ENCODE measurements at regions not wholly inside any gene's neighbourhood (a gene's known extent, or its start where the extent isn't known, plus 50 kb on each side); places are given as distances from the start of the nearest gene placed in this dataset.

DNA sequence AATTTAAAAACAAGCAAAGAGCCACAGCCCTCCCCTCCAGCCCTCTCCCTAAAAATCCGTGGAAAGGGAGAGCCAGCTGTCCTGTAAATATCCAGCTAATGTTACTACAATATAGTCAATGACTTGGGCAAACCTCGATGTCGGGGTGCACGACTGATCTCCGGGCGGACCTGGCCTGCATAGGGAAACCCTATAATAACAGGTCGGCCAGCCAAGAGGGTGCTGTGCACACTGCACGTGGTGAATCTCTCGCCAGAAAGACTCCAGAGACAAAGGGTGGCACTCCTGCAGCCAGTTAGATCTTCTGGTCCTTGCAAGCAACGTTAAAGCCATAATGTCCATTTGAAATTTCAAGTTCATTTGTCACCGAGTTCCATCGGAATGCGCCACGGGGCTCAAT is 1092.8 kb downstream of the ADGRL3 start:
- DNase-seq, result no peak

DNA sequence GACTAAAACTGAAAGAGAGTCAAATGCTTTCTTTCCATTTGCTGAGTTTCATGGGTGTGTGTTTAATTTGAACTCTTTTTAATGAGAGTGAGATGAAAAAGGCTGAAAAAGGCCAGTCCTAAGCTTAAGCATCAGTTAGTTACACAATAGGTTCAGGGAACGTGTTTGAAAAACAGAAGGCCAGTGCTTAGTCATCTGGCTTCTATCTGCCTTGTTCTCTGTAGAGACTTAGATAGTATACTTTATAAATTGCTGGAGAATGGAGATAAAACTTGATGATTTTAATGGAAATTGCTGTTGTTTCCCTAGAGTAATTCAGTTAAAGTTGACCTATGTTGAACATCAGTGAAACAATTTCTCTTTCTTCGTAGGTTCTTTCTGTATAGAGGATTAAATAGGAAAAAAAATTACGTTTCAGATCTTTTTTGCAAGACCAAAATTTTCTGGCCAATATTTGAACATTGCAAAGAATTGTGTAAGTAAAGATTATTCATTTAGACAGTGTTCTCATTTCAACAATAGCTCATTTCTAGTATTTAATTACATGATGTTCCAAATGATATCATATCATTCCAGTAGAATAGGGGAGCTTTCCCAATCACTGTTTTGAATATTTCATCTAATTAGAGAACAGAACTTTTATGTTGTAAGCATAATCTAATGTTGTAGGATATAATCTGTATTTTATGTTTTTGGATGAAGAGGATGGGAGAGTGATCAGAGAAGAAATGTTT is 1088.8 kb downstream of the ADGRL3 start:
- DNase-seq, result no peak

DNA sequence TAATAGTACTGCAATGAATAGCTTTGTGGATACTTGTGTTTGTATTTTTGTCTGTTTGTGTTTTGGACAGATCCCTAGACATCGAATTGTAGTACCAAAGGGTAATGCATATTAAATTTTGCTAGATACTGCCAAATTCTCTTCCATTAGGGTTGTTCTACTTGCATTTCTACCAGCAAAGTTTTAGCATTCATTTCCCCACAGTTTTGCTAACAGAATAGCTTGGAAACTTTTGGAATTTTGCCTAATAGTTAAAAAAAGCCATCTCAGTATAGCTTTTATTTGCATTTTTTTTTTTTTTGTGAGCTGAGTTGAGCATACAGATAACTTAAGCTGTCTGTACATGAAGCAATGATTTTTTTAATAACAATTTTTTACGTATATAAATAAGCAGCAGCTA is 1084.9 kb downstream of the ADGRL3 start:
- no peak for DNase-seq

DNA sequence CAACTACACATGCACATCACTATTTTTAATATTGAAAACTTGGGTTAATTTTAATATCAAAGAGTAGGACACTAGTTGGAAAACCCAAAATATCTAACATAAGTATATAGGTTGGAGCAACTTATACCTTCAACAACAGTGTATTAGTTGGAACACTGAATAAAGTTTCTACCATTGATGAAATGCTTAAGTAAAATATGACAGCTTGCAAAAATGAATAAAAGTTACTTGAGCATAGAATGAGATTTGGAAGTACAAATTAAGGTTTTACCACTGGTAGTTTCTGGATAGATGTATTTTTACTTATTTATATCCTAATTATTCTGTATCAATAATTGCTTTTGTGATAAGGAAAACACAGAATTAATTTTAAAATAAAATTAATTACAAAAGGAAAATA is 1079.6 kb downstream of the ADGRL3 start:
- DNase-seq, result no peak

DNA sequence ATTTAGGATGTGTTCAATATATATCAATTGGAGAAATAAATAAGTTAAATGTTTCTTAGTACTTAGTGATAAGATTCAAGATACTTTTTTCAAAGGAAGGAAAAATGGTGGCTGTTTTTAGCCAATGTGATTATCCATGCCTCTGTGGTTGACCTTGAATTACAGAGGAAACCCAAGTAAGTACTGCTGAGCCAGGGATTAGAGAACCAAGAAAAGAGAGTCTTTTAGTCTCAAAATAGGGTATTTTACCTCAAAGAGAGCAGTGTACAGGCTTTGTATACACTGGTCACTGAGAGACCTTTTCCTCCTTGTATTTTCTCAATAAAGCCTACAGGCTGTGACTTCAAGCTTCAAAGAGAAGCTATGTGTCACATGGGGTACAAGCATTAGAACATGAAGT is 1075.3 kb downstream of the ADGRL3 start:
- DNase-seq, result no peak

DNA sequence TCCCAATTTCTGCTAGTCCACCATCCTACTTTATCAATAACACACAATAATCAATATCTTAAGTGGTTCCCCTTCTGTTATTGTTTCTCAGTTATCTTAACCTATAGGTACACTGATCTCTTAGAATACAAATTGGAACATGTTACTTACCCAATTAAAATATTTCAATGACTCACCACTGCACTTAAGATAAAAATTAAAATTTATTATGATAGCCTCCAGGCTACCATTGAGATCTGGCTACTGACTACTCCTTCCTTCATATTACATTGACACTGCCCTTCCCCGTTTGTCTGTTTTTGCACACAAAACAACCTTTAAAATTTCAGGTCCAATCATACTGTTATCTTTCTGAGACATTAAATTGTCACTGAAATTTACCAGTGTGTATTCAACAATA is 1074.7 kb downstream of the ADGRL3 start:
- no peak for DNase-seq

DNA sequence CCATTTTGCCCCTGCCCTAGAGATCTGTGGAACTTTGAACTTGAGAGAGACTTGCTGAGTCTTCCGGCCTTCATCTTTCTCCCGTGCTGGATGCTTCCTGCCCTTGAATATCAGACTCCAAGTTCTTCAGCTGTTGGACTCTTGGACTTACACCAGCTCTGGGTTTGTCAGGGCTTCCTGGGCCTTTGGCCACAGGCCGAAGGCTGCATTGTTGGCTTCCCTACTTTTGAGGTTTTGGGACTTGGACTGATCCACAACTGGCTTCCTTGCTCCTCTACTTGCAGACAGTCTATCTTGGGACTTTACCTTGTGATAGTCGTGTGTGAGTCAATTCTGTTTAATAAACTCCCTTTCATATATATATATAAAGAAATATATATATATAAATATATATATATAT is 1071.0 kb downstream of the ADGRL3 start:
- no peak for DNase-seq

DNA sequence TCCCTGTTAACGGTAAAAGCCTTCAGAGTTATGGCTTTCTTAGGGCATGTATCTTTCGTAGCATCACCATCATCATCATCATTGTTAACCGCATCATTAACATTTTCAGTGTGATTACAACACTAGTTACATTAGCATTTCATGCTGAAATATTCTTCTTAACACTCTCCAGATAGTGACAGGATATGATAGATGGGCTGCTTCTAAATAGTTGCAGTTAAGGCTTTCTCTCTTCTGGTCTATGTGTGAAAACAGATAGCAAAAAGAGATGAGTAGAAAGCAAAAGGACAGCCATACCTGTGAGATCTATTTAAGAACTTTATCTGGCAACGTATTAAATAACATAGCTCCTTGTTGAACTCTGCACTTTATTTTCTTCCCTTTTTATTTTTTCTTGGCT is 1069.8 kb downstream of the ADGRL3 start:
- DNase-seq, result no peak

DNA sequence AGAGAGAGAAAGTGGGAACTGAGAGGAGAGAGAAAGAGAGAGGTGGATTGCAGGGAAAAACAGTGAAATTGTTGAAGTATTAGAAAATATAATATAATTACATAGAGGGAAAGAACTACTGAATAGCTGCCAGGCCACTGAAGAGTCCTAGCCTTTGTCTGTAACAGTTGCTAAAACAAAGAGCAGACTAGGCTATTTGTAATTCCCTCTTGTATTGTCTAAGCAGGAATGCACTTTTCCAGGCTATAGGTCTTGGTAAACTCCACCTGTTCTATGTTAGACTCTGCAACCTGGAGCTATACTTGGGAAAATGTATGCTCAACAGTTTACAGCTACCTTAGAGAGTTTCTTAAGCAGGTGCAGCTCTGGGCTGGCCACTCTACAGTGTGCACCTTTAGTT is 1063.3 kb downstream of the ADGRL3 start:
- no peak for DNase-seq

DNA sequence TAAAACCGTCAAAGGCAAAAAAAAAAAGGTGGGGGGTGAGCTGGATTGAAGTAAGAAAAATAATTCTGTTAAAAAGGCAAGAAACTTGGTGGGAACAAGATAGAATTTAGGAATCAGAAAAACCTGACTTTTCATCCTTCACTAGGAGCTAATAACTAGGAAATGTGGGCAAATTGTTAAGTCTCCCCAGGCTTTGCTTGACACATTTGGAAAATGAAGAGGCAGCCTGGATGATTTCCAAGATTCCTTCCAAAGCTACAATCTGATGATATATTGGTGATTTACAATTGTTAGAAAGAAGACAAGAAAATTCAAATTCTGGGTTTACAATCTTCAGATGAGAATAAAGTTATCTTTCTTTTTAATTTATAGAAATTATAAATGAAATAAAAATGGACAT is 1062.5 kb downstream of the ADGRL3 start:
- no peak for DNase-seq

DNA sequence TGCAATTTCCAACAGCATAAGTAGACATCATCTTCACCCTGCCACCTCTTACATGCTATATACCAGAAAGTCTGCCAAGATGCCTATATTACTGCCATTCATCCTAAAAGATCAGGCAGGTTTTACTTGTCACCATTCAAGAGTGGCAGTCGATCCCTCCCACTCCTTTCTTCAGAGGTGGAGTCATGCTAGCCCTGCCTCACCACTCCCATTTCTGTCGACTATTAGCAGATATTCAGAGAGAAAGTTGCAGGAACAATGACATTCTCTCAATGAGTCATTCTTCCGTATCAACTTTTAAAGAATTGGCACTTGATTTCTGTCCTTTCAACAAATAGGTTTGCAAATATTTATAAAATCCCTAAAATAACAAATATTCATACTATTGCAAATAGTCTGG is 1060.1 kb downstream of the ADGRL3 start:
- no peak for DNase-seq

DNA sequence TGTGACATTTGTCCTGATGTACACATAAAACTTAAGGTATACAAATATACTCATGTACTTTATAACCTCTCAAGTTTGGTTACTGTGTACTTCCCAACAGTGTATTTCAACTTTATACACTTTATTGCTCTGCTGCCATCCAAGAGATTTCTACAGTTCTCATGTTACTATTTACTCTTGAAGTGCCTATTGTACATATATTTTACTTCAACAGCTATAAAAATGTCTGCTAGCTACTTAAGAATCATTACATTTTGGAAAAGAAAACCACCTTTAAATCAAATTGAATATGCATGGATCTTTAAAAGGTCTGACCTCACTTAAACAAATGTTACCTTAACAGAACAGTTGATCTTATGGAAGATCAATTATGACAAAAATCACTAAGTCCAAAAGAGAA is 1056.4 kb downstream of the ADGRL3 start:
- no peak for DNase-seq

DNA sequence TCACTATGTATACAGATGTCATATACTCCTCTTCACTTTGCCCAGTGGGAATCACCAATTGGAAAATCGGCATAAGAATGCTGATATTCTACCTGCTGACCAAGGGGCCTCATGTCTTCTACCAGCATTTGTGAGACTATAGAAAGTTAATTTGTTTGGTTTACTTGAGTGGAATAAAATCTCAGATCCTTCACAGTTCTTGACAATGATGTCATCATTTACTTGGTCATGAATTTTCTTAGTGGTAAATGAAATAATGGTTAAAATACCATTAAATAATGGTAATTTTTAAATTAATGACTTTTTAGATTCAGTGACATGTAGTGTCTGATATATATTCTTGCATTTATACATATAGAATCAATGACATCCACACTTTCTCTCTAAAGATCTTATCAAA is 1052.6 kb downstream of the ADGRL3 start:
- no peak for DNase-seq

DNA sequence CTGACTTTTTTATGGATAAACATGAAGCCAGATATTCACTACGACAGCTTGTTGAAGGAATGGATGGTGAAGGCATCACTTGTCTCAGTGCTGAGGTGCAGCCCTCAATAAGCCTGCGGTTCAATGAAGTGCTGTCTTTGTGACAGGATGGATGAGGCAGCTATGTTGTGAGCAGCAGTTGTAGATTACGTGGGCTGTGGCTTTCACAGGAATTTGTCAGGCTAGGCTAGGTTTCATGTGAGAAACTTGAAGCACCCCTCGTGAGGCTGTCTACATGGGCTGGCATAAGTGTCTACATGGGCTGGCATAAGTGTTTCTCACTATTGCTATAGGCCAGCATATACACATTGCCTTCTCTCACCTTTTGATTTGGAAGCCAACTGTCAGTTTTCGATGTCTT is 1050.0 kb downstream of the ADGRL3 start:
- DNase-seq, result no peak

DNA sequence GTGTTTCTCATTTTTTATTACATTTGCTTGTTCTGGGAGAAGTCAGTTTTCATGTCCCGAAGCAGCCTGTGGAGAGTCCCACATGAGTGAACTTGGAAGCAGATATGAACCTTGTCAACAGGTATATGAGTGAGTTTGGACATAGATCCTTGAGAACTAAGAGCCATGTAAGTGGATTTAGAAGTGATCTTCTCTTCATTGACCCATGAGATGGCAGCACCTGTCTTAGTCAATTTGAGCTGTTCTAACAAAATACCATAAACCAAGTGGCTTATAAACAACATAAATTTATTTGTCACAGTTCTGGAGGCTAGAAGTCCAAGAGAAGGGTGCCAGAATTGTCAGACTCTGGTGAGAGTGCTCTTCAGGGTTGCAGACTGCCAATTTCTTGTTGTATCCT is 1043.8 kb downstream of the ADGRL3 start:
- no peak for DNase-seq

DNA sequence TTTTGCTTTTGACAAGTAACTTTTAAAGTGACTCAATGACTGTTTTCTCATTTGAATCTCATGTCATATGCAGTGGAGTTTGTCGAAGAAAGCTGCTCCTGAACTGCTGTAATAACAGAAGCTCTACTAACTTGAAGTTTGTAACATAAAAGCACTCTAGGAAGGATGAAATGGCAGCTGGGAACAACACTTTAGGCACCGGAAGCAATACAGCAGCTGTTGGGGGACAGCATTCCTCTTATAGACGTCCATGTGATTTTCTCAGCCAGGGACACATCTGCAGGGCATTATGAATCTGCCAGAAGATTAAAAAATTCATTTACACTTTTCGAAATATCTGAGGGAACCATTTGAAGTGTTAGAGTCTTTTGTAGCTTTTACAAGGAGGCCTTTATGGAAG is 1035.8 kb downstream of the ADGRL3 start:
- no peak for DNase-seq

DNA sequence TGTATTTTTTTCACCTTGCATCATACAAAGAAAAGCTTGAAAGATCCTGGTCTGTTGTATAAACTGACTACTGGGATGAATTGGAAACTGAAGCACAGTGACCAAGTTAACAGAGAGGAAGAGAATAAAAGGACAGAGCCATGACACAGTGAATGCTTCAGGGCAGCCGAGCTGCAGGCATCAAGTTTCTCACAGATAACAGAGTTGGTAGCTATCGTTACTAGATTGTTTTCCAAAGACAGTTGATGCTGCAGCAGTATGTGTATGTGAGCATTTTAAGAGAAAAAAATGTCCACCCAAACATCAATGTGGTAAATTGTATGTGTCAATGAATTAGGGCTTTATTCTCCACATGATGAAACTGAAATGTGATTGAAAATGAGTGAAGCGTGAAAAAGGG is 1032.7 kb downstream of the ADGRL3 start:
- DNase-seq, result no peak

DNA sequence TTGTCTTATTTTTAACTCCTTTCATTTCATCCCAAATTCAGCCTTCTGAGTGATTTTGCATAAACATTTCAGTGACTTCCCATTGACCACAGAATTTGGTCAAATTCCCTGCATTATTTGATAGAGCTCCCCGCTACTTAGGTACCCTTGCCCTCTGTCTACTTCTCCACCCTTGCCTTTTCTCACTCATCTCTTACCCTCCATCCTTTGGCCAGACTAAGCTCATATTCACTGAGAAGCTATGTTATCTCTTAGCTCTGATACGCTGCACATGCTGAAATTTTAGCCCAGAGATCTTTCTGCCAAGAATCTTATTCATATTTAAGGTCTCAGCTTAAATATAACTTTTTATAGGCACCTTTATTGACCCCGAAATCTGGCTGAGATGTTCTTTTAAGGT is 1031.9 kb downstream of the ADGRL3 start:
- no peak for DNase-seq

DNA sequence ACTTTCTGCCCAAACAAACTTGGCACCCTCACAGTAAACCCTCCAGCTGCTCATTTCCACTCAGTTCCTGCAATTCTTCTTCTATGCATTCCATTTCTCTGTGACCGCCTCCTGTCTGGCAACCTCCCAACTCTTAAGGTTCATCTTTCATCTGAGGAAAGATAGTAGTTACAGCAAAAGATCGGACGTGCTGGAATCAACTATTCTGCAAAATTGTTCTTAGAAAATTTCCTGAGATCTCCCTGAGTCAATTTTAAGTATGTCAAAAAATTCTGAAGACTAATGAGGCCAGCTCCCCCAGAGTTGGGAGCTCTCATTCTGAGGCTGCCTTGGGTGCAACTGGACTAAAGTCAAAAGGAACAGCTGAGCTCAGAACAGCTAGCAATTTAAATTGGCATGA is 1026.0 kb downstream of the ADGRL3 start:
- no peak for DNase-seq

DNA sequence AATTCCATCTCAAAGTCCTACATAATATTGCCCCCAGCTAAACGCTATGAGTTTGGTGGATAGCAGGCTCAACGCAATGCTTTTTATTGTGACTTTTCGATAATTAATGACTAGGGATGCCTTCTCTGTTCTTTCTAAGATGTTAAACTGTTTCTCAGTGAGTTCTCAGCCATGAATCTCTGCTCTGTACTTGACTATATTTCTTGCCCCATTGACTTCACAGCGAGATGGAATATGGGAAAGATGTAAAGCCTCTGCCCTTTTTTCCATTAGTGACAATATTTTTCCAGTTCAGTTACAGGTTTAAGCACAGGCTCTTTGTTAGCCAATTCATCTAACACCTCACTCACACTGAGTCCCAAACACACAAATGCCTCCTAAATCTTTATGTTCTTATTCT is 1022.0 kb downstream of the ADGRL3 start:
- DNase-seq, result no peak

DNA sequence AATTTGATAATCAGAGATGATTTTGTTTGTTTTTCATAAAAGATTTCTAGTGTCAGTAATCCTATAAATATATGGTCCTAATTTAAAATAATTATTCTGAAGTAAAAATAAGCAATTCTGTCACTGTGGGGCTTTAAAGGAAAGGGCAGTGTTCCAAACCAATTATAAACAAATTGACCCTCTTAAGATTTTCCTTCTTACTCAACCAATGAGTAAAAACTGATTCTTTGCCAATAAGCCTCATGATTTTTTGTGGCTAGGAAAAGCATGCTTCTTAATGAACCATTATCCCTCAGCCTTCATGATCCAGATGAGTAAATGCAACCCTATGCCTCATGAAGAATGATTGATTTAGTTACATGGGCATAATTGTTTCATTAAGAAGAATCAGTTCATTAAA is 1010.4 kb downstream of the ADGRL3 start:
- DNase-seq, result no peak

DNA sequence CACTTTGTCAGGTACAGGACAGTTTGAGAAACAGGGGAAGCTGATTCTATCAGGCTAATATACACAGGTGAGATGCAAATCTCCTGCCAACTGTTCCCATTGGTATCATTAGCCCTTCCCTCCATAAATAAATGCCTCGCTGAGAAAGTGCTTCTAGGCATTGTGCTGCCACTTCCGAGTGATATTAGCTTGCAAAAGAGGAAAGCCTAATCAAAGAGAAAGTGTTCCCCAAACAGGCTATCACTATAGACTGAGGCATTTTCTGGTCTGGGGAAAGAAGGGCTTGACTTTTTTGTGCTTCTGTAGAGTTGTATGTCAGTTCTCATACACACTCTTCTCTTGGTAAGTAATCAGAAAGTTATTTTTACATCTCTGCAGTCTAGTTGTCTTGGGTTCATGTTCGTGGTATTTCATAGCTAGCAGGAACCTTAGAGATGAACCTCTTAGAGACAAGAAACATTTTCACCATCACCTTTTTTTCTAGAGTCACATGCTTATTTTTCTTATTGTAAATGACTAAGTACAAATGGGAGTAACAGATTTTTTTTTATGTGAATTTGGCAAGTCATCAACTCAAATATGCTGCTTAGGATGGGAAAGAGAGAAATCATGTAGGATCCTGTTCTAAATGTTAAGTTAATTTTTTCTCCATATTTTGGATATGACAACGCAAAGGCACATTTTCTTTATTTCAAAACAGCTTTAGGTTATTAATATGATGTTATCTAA is 1009.8 kb downstream of the ADGRL3 start:
- no peak for DNase-seq

DNA sequence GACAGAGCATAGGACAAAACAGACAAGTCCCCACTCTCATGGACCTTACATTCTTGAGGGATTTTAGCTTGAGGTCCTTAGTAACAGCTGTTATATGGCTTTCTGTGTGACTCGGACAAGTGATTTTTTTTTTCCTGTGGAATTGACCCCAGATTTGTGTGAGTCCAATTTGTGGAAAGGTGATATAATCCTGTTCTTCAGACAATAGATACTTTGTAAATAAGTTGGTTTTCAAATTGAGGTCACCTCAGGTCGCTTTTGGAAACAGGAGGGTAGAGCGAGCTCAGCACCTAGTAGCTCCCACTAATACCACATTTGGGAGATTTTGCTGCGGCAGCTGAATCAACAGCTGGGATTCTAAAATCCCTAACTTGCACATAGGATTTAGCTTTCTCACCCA is 1008.8 kb downstream of the ADGRL3 start:
- no peak for DNase-seq

DNA sequence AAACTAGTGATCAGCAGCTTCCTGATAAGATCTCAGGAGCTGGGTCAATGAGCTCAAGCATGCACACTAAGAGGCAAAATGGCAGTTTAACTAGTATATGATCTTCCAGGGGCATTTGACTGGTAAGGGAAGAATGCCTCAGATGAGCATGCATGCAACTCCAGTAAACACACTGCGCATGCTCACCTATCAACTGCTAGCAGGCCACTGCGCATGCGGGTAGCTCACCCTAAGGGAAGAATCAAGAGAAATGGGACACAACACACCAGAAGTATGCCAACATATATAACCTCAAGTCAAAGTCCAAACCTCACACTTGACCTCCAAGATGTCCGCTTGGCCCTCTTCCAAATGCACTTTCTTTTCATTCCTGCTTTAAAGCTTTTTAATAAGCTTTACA is 1004.0 kb downstream of the ADGRL3 start:
- no peak for DNase-seq

DNA sequence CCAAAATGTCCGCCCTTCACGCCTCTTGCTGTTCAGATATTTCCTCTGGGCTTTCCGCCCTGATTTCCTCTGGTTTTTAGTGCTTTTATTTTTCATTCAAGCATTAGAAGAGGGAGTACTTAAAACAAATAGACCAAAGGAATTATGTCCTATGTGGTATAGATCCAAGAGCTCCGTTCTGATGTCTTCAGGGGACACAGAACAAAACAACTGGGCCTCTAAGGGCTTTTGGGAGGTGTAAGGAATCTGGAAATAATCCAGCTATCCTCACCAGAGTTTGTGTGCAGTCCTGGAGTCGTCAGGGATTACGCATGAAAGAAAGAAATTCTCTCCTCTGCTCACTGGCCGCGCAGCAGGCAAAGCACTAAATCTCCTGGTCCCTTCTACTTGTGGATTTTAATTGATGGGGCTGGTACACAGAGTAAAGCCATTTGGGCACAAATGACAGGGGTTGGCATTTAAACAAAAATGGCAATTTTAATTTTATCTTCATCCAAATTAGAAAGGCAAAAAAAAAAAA is 999.2 kb downstream of the ADGRL3 start:
- no peak for DNase-seq

Data from KG1 (cell line).